ENCODE measurements at regions not wholly inside any gene's neighbourhood (a gene's known extent, or its start where the extent isn't known, plus 50 kb on each side); places are given as distances from the start of the nearest gene placed in this dataset.

GRCh38 chr9:7265181-7265580 is 507.4 kb downstream of the KDM4C start:
- H3K9me3 ChIP-seq (ENCODE audit: insufficient read depth in 2 of 2, low read depth in 1 of 2, low read length in 1 of 2): no peaks in the 10 kb centered on the region
- no peak overlapping the region for H3K18ac ChIP-seq (ENCODE audit: extremely low read depth, low read length)
- TF ChIP-seq PHF8 (conservative IDR thresholded peaks at IDR 0.05; ENCODE audit: low read depth, low read length) (no peak), CTCF (IDR thresholded peaks at IDR 0.05; ENCODE audit: control extremely low read depth in 1 of 3, insufficient read depth in 1 of 3, low read depth in 1 of 3, low read length in 3 of 3) (no peak), KDM5A (IDR thresholded peaks at IDR 0.05; ENCODE audit: low read length) (no peak), ZNF274 (IDR thresholded peaks at IDR 0.05; ENCODE audit: borderline replicate concordance, extremely low read depth, low read length) (no peak), SAP30 (IDR thresholded peaks at IDR 0.05; ENCODE audit: insufficient read depth, insufficient replicate concordance, low read length) (no peak), RXRA (IDR thresholded peaks at IDR 0.05; ENCODE audit: insufficient read depth, low read depth, low read length) (no peak), SUZ12 (IDR thresholded peaks at IDR 0.05; ENCODE audit: low read length) (no peak), KDM1A (IDR thresholded peaks at IDR 0.05; ENCODE audit: borderline replicate concordance, low read length) (no peak)
- no peak overlapping the region for H4K8ac ChIP-seq (ENCODE audit: extremely low read depth, insufficient read depth, low read length)
- no peak overlapping the region for H2AFZ ChIP-seq (ENCODE audit: low read length)
- no peak overlapping the region for H4K5ac ChIP-seq (ENCODE audit: insufficient read length, low read depth, low read length)
- H2BK120ac ChIP-seq (replicated peaks; ENCODE audit: low read depth, low read length): no peak overlapping the region
- H4K91ac ChIP-seq (replicated peaks; ENCODE audit: insufficient read length, low read length): no peak overlapping the region
- no peak overlapping the region for H3K27ac ChIP-seq (ENCODE audit: low read depth, low read length)
- no peaks in the 10 kb centered on the region for H4K20me1 ChIP-seq (replicated peaks in 1 of 2; ENCODE audit: control insufficient read depth in 1 of 2, insufficient read depth in 2 of 2, low read length in 2 of 2)
- no peaks in the 10 kb centered on the region for H3K79me1 ChIP-seq (ENCODE audit: low read depth, low read length)
- CTCF ChIA-PET (ENCODE audit: partially characterized antibody): no interaction called here
- no peak overlapping the region for H2BK12ac ChIP-seq (ENCODE audit: low read depth, low read length)
- no peaks in the 10 kb centered on the region for H3K27me3 ChIP-seq (replicated peaks in 1 of 4; ENCODE audit: control insufficient read depth in 3 of 4, extremely low read depth in 1 of 4, insufficient read depth in 3 of 4, low read length in 3 of 4)
- DNase-seq (ENCODE audit: low read depth in 1 of 2, low spot score in 2 of 2) (no peak), FAIRE-seq (no peak)
- H3K79me2 ChIP-seq (ENCODE audit: control insufficient read depth in 1 of 2, insufficient read depth in 2 of 2, low read length in 2 of 2): no peaks in the 10 kb centered on the region
- H3K23me2 ChIP-seq (ENCODE audit: low read depth, low read length): no peaks in the 10 kb centered on the region
- H2AK5ac ChIP-seq (ENCODE audit: low read depth, low read length): no peak overlapping the region
- H3K14ac ChIP-seq (ENCODE audit: insufficient read length): no peak overlapping the region
- no peak overlapping the region for H3K4ac ChIP-seq (replicated peaks; ENCODE audit: insufficient read length, low read depth, low read length)
- no peaks in the 10 kb centered on the region for H3K36me3 ChIP-seq (ENCODE audit: control insufficient read depth in 2 of 4, insufficient read depth in 4 of 4, low read length in 3 of 4)
- no peak overlapping the region for H3K4me3 ChIP-seq (ENCODE audit: extremely low read depth in 1 of 4, insufficient read depth in 2 of 4, low read depth in 3 of 4, low read length in 4 of 4)
- peaks cover 0 to 4% (median 0%) of the 10 kb centered on the region in 4 experiments; a peak in 2 of 7 replicates for H3K4me1 ChIP-seq (replicated peaks in 1 of 4; ENCODE audit: control insufficient read depth in 3 of 4, insufficient read depth in 4 of 4, low read length in 3 of 4)
- H2BK20ac ChIP-seq (ENCODE audit: low read length): no peak overlapping the region
- H3K4me2 ChIP-seq (ENCODE audit: insufficient read depth in 1 of 2, low read depth in 2 of 2, low read length in 2 of 2): no peak overlapping the region
- no peak overlapping the region for H2BK15ac ChIP-seq (ENCODE audit: low read length)
- no peak overlapping the region for H3K56ac ChIP-seq (replicated peaks; ENCODE audit: insufficient read length, low read depth, low read length)
- no peak overlapping the region for H2BK5ac ChIP-seq (ENCODE audit: low read depth, low read length)
- no peak overlapping the region for H3K9ac ChIP-seq (replicated peaks in 1 of 4; ENCODE audit: extremely low read depth in 1 of 4, low read depth in 3 of 4, low read length in 3 of 4)
- H3K23ac ChIP-seq (ENCODE audit: insufficient read length): no peak overlapping the region
- POLR2A ChIA-PET (ENCODE audit: partially characterized antibody): no interaction called here

Measured in H1 (cell line).